GM10266 (cell line): ENCODE measurements at regions not wholly inside any gene's neighbourhood (a gene's known extent, or its start where the extent isn't known, plus 50 kb on each side); places are given as distances from the start of the nearest gene placed in this dataset.

Experiments
- DNase-seq: peaks from one replicate; pipeline ENCODE4 v3.0.0; 2012; ENCODE audit errors: extremely low spot score
- CTCF ChIP-seq: IDR thresholded peaks from 2 replicates; pipeline ENCODE4 v1.5.1; 2012; ENCODE audit warnings: mild to moderate bottlenecking, low read depth; ENCODE audit not compliant: control insufficient read depth, insufficient read depth; ENCODE audit errors: missing control alignments

- TF ChIP-seq CTCF = no peak
- no peak for DNase-seq
Observed at GRCh38 chr2:15784886-15785801, 155.2 kb upstream of the MYCN start.

DNA sequence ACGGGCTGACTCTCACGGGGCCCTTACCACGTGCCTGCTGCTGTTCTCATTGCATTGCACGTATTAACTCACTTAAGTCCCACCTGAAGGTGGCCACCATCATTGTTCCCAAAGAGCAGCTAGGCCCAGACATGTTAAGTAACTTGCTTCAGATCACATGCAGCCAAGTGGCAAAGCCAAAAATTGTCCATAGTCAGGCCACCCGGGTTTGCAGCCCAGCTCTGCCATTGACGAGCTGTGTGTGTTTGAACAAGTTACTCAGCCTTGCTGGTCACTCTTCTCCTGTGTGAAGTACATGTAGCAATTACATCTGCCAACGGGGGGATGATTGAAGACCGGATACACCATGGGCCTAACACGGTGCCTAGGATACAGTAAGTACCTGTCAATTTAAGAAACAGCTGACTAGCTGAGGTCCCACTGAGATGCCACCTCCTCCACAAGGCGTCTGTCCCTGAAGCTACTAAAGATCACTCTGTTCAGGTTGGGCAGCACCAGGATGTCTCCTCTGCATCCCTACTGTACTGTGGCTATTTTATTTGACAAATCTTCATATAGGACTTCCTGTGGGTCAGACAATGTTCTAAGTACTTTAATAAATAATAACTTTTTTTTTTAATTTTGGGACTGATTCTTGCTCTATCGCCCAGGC is 154.2 kb upstream of the MYCN start:
- no peak for TF ChIP-seq CTCF
- no peak for DNase-seq

DNA sequence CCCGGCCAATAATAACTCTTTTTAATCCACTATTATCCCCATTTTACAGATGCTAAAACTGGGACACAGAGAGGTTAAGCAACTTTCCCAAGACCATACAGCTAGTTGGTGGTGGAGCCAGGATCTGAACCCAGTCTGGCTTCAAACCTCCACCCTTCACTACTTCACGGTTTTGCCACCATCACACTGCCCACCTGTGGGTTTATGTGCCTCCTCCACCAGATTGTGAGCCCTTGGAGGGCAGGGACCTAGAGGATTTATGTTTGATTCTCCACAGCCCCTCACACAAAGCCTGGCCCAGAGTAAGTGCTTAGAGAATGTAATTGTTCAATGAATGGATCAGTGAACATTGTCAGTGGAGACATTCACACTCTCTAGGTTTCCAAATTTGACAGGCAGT is 153.4 kb upstream of the MYCN start:
- DNase-seq = no peak
- TF ChIP-seq CTCF = no peak

GRCh38 chr2:15787535-15788454 is 152.6 kb upstream of the MYCN start:
- TF ChIP-seq CTCF = no peak
- no peak for DNase-seq

DNA sequence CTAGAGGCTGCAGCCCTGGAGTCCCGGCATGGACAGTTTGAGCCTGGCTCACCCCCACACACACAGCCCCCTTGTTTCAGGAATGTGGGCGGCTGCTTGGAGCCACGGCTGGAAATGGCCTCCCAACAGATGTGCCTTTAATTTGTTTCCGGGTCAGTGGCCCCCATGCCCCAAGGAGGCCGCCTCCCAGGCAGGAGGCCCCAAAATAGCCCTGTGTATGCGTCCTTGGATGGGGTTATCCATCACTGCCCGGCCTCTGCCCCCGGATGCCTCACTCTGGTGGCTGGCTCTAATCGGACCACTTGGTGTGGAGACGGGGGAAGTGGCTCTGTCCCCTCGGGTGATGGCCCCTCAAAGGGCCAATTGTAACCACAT is 151.9 kb upstream of the MYCN start:
- no peak for DNase-seq
- TF ChIP-seq CTCF = no peak

GRCh38 chr2:15788830-15789229 is 151.5 kb upstream of the MYCN start:
- no peak for TF ChIP-seq CTCF

More at GRCh38 chr2:15788830-15789229, 151.5 kb upstream of the MYCN start:
- DNase-seq = no peak
